ENCODE measurements at regions not wholly inside any gene's neighbourhood (a gene's known extent, or its start where the extent isn't known, plus 50 kb on each side); places are given as distances from the start of the nearest gene placed in this dataset.
"Not testable (repeated sequence)": the region's sequence is repeated elsewhere in the genome, so short reads cannot be mapped to it uniquely, and the experiment has no call there.

- intact Hi-C loops (cut with DNase I, micrococcal nuclease) = no loop called here
- TF ChIP-seq, protein P1, sequence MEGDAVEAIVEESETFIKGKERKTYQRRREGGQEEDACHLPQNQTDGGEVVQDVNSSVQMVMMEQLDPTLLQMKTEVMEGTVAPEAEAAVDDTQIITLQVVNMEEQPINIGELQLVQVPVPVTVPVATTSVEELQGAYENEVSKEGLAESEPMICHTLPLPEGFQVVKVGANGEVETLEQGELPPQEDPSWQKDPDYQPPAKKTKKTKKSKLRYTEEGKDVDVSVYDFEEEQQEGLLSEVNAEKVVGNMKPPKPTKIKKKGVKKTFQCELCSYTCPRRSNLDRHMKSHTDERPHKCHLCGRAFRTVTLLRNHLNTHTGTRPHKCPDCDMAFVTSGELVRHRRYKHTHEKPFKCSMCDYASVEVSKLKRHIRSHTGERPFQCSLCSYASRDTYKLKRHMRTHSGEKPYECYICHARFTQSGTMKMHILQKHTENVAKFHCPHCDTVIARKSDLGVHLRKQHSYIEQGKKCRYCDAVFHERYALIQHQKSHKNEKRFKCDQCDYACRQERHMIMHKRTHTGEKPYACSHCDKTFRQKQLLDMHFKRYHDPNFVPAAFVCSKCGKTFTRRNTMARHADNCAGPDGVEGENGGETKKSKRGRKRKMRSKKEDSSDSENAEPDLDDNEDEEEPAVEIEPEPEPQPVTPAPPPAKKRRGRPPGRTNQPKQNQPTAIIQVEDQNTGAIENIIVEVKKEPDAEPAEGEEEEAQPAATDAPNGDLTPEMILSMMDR (IDR thresholded peaks at IDR 0.05) = no peak
- no peaks in the 10 kb centered on the region for H3K4me1 ChIP-seq (ENCODE audit: insufficient read depth, low read length)
- no peak overlapping the region for H3K27ac ChIP-seq (ENCODE audit: low read depth in 1 of 2, low read length in 2 of 2)
- ChIA-PET POLR2A (no interaction called here), CTCF (interaction anchor here (1.4 kb wide), 1 partner anchor 10 kb away, joined by 3 read pairs; no protein-coding TSS in a partner anchor)
- DNase-seq (no peak), ATAC-seq (ENCODE audit: poor library complexity) (no peak)
- H3K9me3 Mint-ChIP-seq = peaks cover 17% of the 10 kb centered on the region
- no peaks in the 10 kb centered on the region for H3K4me1 Mint-ChIP-seq (ENCODE audit: low read depth)
- no peak overlapping the region for H3K27ac Mint-ChIP-seq
- no peak overlapping the region for H3K4me3 ChIP-seq (ENCODE audit: low read length)
- no peak overlapping the region for H3K4me3 Mint-ChIP-seq
- no peaks in the 10 kb centered on the region for H3K36me3 Mint-ChIP-seq (ENCODE audit: low read depth)
- H3K27me3 ChIP-seq (ENCODE audit: control insufficient read depth in 1 of 2, insufficient read depth in 2 of 2, low read length in 2 of 2) = peaks cover 0 to 3% of the 10 kb centered on the region in 2 experiments
- peaks cover 17 to 18% of the 10 kb centered on the region in 2 experiments for H3K9me3 ChIP-seq (ENCODE audit: control insufficient read depth in 1 of 2, insufficient read depth in 1 of 2, low read length in 2 of 2)
- peaks cover 34% of the 10 kb centered on the region for H3K27me3 Mint-ChIP-seq
- H3K36me3 ChIP-seq (ENCODE audit: insufficient read depth, low read length) = no peaks in the 10 kb centered on the region
Observed at GRCh38 chr14:92247947-92248346, 75.0 kb upstream of the SLC24A4 start.

DNA sequence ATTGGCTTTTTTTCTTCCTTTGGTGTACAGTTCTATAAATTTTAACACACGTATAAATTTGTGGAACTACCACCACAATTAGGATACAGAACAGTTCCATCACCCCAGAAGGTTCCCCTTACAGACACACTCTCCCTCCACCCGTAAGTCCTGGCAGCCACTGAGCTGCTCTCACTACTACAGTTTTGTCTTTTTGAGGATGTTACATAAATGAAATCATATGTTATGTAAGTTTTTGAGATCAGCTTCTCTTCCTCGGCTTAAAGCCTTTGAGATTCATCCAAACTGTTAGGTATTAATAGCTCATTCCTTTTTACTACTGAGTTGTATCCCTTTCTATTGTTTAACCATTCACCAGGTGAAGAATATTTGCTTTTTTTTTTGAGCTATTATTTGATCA, 74.3 kb upstream of the SLC24A4 start:
- H3K27ac ChIP-seq (ENCODE audit: low read depth in 1 of 2, low read length in 2 of 2) = no peak overlapping the region

DNA sequence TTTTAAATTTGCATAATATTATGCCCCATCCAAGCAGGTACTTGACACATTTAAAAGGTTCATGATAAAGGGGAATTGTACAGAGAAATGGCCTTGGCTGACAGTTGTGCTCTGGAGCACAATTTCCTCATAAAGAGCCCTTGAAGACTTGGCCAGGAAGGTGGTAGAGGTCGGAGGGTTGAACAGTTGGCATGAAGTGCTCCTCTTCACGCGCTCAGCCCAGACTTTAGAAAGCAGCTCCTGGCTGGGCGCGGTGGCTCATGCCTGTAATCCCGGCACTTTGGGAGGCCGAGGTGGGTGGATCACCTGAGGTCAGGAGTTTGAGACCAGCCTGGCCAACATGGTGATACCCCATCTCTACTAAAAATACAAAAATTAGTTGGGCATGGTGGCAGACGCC, 72.6 kb upstream of the SLC24A4 start:
- H3K36me3 ChIP-seq (ENCODE audit: insufficient read depth, low read length); H3K4me3 Mint-ChIP-seq; H3K27ac ChIP-seq (ENCODE audit: low read depth in 1 of 2, low read length in 2 of 2); H3K27ac Mint-ChIP-seq; POLR2A ChIA-PET; DNase-seq; H3K36me3 Mint-ChIP-seq (ENCODE audit: low read depth); H3K4me1 Mint-ChIP-seq (ENCODE audit: low read depth); ATAC-seq (ENCODE audit: poor library complexity); H3K9me3 ChIP-seq (ENCODE audit: control insufficient read depth in 1 of 2, insufficient read depth in 1 of 2, low read length in 2 of 2); CTCF ChIA-PET; H3K4me3 ChIP-seq (ENCODE audit: low read length); intact Hi-C loops (cut with DNase I, micrococcal nuclease); H3K9me3 Mint-ChIP-seq; H3K4me1 ChIP-seq (ENCODE audit: insufficient read depth, low read length): not testable (repeated sequence)
- peaks cover 10 to 25% of the 10 kb centered on the region in 2 experiments for H3K27me3 ChIP-seq (ENCODE audit: control insufficient read depth in 1 of 2, insufficient read depth in 2 of 2, low read length in 2 of 2)
- H3K27me3 Mint-ChIP-seq = peaks cover 58% of the 10 kb centered on the region

More for the DNA sequence above, 74.3 kb upstream of the SLC24A4 start:
- ATAC-seq (ENCODE audit: poor library complexity) (no peak), DNase-seq (peak in 1 of 14 experiments; percentile 46)
- no peaks in the 10 kb centered on the region for H3K4me1 ChIP-seq (ENCODE audit: insufficient read depth, low read length)
- ChIA-PET CTCF (interaction anchor here (0.7 to 1.4 kb wide), 2 partner anchors 9 to 10 kb away, joined by 3 read pairs; no protein-coding TSS in a partner anchor), POLR2A (no interaction called here)
- H3K4me3 ChIP-seq (ENCODE audit: low read length) = no peak overlapping the region
- Mint-ChIP-seq H3K4me1 (ENCODE audit: low read depth) (no peaks in the 10 kb centered on the region), H3K27me3 (peaks cover 41% of the 10 kb centered on the region), H3K36me3 (ENCODE audit: low read depth) (no peaks in the 10 kb centered on the region), H3K27ac (no peak overlapping the region), H3K4me3 (no peak overlapping the region), H3K9me3 (peaks cover 15% of the 10 kb centered on the region)
- H3K9me3 ChIP-seq (ENCODE audit: control insufficient read depth in 1 of 2, insufficient read depth in 1 of 2, low read length in 2 of 2) = peaks cover 17 to 18% of the 10 kb centered on the region in 2 experiments
- no peaks in the 10 kb centered on the region for H3K36me3 ChIP-seq (ENCODE audit: insufficient read depth, low read length)
- intact Hi-C loops (cut with DNase I, micrococcal nuclease) = no loop called here
- TF ChIP-seq, protein P1 (IDR thresholded peaks at IDR 0.05) = no peak
- peaks cover 6 to 11% of the 10 kb centered on the region in 2 experiments for H3K27me3 ChIP-seq (ENCODE audit: control insufficient read depth in 1 of 2, insufficient read depth in 2 of 2, low read length in 2 of 2)

- H3K36me3 Mint-ChIP-seq (ENCODE audit: low read depth) = no peaks in the 10 kb centered on the region
- H3K4me3 Mint-ChIP-seq = no peak overlapping the region
- H3K9me3 Mint-ChIP-seq = no peaks in the 10 kb centered on the region
- H3K27ac ChIP-seq (ENCODE audit: low read depth in 1 of 2, low read length in 2 of 2) = no peak overlapping the region
- no peak for ATAC-seq (ENCODE audit: poor library complexity)
- no peaks in the 10 kb centered on the region for H3K4me1 Mint-ChIP-seq (ENCODE audit: low read depth)
- no peak for DNase-seq
- no peak overlapping the region for H3K4me3 ChIP-seq (ENCODE audit: low read length)
- peaks cover 74% of the 10 kb centered on the region for H3K27me3 Mint-ChIP-seq
- TF ChIP-seq, protein P1 (IDR thresholded peaks at IDR 0.05) = no peak
- no peaks in the 10 kb centered on the region for H3K4me1 ChIP-seq (ENCODE audit: insufficient read depth, low read length)
- peaks cover 0 to 4% of the 10 kb centered on the region in 2 experiments for H3K9me3 ChIP-seq (ENCODE audit: control insufficient read depth in 1 of 2, insufficient read depth in 1 of 2, low read length in 2 of 2)
- intact Hi-C loops (cut with DNase I, micrococcal nuclease) = no loop called here
- ChIA-PET POLR2A (no interaction called here), CTCF (no interaction called here)
- no peak overlapping the region for H3K27ac Mint-ChIP-seq
- peaks cover 18 to 41% of the 10 kb centered on the region in 2 experiments for H3K27me3 ChIP-seq (ENCODE audit: control insufficient read depth in 1 of 2, insufficient read depth in 2 of 2, low read length in 2 of 2)
- H3K36me3 ChIP-seq (ENCODE audit: insufficient read depth, low read length) = no peaks in the 10 kb centered on the region
Observed at GRCh38 chr14:92252323-92252722, 70.6 kb upstream of the SLC24A4 start.
